Activated naive CD4-positive, alpha-beta T cell treated with Interleukin-2 at 50 U/mL for 16 hours (primary cell): ENCODE measurements at regions not wholly inside any gene's neighbourhood (a gene's known extent, or its start where the extent isn't known, plus 50 kb on each side); places are given as distances from the start of the nearest gene placed in this dataset.

Experiments
- DNase-seq: peaks from one replicate; pipeline ENCODE4 v3.0.0-alpha.2; 2020

DNA sequence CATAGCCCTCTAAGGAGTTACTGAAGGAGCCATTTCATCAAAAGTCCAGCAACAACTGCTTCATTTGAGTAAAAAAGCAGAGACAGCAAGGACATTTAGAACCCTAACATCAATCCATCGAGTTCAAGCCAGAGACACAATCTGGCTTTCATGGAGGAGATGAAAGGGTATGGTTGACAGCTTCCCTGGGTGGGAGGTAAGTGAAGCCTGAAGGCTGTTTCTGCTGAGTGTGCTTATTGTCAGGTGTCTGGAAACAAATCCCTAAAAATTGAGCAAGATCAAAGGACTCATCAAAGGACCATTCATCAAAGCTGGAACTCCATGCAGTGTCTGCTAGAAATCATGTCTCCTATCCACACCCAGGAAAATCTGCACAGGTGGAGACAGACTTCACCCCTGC is 104.4 kb upstream of the CCDC196 start:
- no peak for DNase-seq

DNA sequence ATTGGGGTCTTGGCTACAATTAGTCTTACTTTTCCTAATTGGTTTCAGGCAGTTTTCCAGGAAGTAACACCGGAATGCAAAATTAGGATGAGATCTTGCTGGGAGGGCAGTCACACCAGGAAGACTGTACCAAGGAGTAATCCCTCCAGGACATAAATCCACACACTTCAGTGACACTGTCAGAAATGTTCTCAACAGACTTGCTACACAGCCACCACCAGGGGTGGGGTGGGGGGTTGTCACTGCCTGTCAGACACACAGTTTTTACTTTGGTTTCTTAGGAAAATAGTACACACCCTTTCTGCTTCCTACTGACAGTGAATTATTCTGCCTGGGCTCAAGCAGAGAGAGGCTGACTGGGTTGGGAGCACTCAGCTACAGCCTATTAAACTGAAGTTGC is 102.9 kb upstream of the CCDC196 start:
- no peak for DNase-seq

- DNase-seq, result no peak
These were observed 102.4 kb upstream of the CCDC196 start for GRCh38 chr14:66383771-66384170.

DNA sequence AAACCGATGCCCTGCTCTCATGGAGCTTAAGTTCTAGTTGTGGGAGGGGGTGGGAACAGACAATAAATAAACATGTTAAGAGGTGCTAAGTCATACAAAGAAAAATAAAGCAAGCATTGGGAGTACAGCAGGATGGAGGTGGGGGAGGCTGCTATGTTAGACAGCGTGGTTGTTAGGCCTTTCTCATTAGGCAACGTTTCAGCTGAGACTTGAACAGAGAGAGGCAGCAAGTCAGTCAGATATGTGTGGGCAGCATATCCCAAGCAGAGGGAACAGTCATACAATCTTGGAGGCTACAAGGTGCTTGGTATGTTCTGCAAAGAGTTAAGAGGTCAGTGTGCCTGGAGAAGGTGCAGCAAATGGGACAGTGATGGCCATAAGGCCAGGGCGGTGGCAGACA is 97.7 kb upstream of the CCDC196 start:
- no peak for DNase-seq

DNA sequence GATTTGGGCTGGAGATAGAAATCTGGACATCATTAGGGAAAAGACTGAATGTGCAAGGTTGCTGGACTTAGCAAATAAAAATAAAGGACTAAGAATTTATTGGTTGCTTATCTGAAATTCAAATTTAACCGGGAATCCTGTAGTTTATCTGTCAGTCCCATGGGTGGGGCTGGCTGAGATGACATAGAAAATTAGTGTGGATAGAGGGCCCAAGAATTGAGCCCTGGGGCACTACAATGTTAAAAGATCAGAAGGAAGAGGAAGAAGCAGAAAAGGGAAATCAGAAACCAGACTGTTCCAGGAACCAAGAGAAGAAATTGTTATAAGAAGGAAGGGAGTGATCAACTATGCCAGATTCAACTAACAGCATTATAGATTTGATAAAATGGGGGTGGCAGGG is 96.7 kb upstream of the CCDC196 start:
- no peak for DNase-seq

GRCh38 chr14:66395300-66395699 is 90.9 kb upstream of the CCDC196 start:
- no peak for DNase-seq

- DNase-seq, result no peak
These were observed 90.0 kb upstream of the CCDC196 start for GRCh38 chr14:66396164-66396563.

DNA sequence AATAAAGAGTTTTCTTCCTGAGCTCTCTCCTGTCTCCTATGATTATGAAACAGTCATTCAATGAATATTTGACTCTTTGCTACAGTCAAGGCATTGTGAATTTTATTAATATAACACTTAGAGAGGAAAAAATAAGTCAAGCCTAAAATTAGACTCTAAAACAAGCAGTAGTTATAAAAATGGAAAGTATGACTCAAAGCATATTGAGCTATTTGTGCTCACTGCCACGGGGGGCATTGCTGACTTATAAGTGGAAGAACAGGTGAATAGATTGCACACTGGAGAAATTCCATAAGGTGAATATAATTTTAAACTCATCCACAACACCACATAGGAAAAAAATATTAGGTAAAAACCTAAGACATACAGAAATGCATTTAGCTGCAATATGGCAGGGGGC is 87.7 kb upstream of the CCDC196 start:
- no peak for DNase-seq

DNA sequence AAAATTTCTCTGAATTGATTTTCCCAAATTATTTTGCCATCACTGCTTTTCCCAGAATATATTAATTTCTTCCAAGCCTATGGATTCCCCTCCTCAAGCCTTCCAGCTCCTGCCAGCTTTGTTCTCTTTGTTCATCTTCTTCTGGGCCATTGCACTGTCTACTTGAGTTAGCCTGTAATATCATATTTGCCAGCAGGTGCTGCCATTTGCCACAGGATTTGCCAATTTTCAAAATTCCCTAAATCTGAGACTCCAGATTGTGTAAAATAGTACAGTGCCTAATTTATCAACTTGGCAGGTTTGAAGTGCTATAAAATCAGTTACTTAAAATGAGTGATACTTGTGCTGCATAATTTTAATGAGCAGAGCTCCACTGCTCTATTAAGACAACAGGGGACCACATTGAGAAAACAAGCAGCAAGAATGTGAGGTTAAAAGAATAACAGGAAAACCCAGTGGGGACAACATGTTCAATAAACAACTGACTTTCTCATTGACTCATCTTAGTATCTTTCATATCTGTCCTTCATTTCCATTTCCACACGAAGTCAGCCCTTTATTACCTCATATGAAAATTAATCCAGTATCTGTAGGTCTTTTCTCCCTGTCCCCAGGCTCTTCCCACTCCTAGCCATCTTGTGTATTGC is 84.6 kb upstream of the CCDC196 start:
- DNase-seq, result no peak

DNA sequence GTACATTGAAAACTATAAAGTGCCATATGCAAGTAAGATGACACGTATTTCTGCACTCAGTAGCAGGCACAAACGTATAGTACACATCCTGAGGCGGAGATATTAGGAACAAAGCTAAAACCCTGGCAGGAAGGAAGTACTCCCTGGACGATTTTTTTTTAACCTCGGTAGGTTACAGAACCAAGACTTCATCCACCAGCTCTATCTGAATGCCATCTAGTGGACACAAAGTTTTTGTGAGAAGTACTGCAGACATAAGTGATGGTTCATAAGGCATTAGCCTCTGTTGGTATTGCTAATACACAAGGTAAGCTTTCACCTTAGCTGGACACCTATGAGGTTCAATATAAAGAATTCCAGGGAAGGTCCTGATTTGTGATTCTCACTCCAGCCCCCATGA is 83.0 kb upstream of the CCDC196 start:
- no peak for DNase-seq

- no peak for DNase-seq
These were observed 82.1 kb upstream of the CCDC196 start for GRCh38 chr14:66404051-66404545.

DNA sequence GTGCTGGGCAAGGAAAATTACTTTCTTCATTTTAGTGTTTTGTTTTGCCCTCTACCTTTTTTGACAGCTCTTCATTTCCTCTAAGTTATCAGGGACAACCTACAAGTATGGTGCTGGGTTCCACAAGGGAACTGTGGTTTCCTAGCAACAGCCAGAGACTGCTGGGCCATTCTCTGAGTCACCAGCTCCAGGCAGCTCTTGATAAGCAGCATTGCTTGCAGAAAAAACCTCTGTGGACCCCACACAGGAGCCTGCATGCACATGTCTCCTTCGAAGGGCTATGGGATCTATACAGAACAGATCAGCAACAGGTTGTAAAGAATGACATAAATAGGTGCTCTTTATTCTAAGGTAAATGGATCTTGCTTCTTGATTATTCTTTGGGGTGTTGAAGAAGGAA is 81.0 kb upstream of the CCDC196 start:
- no peak for DNase-seq

- DNase-seq, result no peak
These were observed 72.3 kb upstream of the CCDC196 start for GRCh38 chr14:66413901-66414300.

- DNase-seq, result no peak
These were observed 71.7 kb upstream of the CCDC196 start for GRCh38 chr14:66414511-66414910.

GRCh38 chr14:66420251-66421006 is 65.7 kb upstream of the CCDC196 start:
- no peak for DNase-seq

- no peak for DNase-seq
These were observed 63.9 kb upstream of the CCDC196 start for GRCh38 chr14:66421990-66422946.

DNA sequence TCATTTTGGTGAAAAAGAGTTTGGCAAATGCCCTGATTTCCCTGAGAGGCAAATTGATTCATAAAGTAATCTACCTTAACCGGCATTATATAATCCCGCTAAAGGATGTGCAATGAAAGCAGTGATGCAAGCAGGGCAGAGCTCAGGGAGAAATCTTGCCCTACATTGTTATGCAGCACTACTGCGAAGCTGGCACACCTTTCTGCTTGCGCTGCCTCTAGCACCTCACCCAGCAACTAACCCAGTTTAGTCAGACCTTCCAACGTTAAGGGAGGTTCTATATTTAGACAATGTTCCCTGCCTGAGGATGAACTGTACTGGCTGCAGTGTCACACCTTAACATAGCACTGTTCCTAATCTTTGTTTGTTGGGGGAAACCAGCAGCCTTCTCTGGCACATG is 60.8 kb upstream of the CCDC196 start:
- no peak for DNase-seq

GRCh38 chr14:66426451-66426850 is 59.7 kb upstream of the CCDC196 start:
- DNase-seq, result no peak

- no peak for DNase-seq
These were observed 53.8 kb upstream of the CCDC196 start for GRCh38 chr14:66432334-66432733.

DNA sequence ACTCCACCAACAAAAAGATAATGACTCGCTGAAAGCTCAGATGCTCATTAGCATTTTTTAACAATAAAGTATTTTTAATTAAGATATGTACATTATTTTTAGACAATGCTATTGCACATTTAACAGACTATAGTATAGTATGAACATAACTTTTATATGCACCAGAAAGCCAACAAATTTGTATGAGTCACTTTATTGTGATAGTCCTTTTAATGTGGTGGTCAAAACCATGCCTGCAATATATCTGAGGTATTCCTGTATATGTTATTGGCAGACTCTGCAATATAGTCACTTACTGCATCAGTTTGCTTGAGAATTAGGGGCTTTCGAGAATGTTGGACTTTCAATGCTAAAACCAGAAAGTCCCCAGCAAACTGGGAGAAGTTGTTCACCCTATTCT is 51.7 kb upstream of the CCDC196 start:
- DNase-seq, result no peak

DNA sequence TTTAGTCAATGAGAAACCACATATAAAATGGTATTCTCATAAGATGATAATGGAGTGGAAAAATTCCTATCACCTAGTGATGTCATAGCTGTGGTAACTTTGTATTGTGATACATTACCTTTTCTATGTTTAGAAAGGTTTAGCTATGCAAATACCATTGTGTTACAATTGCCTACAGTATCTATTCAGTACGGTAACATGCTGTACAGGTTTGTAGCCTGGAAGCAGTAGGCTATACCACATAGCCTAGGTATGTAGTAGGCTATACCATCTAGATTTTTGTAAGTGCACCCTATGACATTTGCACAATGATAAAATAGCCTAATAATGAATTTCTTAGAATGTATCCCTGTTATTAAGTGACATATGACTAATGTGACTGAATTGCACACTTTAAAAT is 50.5 kb upstream of the CCDC196 start:
- no peak for DNase-seq
